SW 1271 (cell line): ENCODE measurements at regions not wholly inside any gene's neighbourhood (a gene's known extent, or its start where the extent isn't known, plus 50 kb on each side); places are given as distances from the start of the nearest gene placed in this dataset.
A peak's percentile ranks its signal among the peaks of the same experiment; 100 is the strongest.
"Not testable (repeated sequence)": the region's sequence is repeated elsewhere in the genome, so short reads cannot be mapped to it uniquely, and the experiment has no call there.

Source experiments
- DNase-seq, 2 experiments: peaks; one replicate each; lab custom pipeline; 2025; lab: John Stamatoyannopoulos, UW

DNA sequence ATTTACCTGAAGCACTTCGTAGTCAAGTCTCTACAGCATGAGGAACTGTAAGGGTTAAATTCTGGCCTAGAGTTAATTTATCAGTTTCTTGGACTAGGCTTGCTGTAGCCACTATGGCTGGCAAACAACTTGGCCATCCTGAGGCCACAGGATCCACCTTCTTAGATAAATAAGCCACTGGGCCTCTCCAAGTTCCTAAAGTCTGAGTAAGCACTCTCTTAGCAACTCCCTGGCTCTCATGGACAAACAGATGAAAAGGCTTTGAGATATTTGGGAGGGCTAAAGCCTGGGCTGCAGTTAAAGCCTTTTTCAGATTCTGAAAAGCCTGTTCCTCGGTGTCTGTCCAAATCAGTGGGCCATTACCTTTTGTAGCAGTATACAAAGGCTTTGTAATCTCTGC lies 675.0 kb downstream of the TMEM121 start:
- DNase-seq, result no peak

DNA sequence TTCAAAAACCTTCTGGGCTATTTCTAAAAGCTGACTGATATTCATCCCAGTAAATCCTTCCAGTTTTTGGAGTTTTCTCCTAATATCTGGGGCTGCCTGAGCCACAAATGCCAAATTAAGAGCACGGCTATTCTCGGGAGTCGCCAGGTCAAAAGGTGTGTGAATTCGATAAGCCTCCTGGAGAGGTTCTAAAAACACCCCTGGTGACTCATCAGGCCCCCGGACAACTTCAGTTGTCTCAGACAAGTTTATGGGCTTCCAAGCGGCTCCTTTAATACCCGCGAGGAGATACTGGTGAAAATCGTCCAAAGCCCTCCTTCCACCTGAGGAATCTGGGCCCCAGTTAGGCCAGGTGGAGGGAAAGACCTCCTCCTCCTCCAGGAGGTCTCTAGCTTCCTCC lies 677.1 kb downstream of the TMEM121 start:
- no peak for DNase-seq

DNA sequence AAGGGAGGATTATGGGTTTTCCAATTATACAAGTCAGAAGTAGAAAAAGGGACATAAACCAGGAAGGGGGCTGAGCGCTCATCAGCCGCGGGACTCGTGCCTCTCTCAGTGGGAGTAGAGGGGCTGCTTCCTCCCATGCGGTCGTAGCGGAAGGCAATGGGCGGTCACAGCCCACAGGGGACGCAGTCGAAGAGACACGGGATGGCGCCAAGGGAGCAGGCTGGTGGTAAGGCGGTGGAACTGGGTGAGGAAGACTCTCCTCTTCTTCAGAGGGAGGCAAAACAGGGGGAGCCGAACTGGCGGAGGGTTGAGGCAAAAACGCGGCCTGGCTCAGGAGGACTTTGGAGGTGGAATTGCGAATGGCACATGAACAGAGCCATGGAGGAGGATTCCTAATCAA lies 677.7 kb downstream of the TMEM121 start:
- DNase-seq, result no peak

DNA sequence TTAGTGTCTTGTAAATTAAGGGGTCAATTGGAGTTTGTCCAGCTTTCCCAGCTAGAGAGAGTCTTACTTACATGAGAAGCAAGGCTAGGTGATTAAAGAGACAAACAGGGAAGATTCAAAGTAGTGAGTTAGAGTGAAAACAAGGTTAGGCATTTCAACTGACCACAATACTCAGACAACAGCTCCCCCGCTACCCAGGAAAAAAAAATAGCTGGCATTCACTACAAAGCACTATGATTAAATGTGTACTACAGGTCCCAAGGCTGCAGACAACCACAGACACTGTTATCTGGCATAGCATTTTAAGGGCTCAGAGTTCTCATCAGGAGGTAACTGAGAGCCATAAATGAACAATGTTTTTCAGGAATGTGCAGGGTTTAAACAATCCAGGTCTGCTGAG lies 680.9 kb downstream of the TMEM121 start:
- DNase-seq, result no peak

DNA sequence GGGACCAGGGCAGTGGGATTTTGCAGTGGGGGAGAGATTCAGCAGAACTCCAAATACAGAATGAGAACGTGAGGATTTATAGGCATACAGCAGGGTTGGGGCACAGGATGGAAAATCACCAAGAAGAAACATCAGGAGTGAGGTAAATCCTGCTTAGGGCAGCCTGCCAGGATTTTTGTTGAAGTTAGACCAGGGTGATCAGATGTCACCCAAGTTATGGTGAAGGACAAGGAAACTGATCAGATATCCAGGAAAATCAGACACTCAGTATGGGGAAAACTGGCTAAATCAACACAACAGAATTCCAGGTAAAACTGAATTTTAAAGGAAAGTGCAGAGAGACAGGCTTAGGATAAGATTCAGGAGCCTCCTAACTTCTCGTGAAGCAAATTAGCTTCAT lies 682.4 kb downstream of the TMEM121 start:
- no peak for DNase-seq

DNA sequence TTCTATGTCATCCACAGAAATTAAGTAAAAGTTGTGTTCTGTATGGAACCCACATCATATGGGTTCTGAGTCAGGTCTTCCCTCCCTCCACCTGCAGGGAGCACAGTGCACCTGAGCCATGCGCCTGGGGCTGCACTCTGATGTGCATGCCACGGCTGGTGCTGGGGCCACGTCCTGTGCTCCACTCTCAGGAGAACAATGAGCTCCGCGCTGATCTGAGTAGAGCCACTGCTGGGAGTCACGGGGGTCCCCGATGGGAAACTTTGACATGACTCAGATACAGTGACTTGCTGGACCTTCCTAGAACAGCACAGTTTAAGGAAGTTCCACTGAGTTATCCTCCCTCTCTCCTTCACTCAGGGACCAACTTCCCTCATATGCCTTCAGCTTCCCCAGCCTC lies 683.4 kb downstream of the TMEM121 start:
- DNase-seq, result no peak

DNA sequence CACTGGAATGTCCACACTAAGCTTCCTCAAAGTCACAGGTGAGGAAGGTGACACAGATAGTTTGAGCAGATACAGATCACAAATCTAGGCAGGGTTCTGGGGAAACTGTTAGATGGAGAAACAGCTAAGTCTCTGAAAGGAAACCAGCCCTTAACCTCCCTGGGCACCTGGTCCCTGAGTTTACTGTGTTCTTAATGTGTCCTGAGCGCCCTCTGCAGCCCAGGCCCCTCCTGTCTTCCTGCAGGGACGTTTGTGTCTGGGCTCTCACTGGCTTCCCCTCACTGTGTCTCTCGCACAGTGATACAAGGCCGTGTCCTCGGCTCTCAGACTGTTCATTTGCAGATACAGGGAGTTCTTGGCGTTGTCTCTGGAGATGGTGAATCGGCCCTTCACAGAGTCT lies 684.3 kb downstream of the TMEM121 start:
- DNase-seq, result no peak

DNA sequence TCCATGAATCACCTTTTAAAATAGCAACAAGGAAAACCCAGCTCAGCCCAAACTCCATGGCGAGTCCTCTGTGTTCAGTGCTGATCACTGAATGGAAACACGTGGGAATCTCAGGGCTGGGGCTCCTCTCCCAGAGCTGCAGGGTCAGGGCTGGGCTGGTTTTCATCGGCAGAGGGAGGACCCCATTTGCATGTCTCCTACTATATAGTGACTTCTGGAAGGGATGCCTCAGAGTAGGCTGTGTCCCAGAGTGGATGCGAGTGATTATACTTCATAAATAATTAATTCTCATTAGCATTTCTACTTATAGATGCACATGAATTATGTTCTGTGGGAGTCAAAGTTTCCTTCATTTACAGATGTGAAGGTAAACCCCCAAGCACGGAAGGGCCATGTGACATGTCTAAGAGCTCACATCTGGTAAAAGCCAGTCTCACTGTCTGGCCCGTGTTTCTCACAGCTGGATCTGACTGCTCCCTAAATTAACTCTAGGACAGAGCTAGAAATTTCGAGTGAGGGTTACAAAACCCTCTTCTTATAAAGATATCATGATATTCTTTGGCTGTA lies 685.0 kb downstream of the TMEM121 start:
- DNase-seq, result no peak

DNA sequence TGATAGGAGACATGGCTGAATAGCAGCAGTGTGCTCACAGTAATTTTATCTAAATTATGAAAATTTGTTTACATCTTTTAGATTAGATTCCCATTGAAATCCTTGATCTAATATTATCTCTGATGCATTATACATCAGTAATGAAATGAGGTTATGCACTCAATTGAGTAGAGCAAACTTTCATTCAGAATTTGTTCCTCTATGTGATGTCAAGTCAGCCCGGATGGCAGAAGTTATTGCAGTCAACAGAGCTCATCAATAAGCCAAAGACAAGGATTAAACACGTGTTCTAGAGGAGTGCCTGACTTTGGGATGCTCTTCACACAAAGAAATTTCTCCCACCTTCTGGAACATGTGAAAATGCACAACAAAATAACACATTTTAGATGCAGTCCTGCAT lies 688.8 kb downstream of the TMEM121 start:
- no peak for DNase-seq

DNA sequence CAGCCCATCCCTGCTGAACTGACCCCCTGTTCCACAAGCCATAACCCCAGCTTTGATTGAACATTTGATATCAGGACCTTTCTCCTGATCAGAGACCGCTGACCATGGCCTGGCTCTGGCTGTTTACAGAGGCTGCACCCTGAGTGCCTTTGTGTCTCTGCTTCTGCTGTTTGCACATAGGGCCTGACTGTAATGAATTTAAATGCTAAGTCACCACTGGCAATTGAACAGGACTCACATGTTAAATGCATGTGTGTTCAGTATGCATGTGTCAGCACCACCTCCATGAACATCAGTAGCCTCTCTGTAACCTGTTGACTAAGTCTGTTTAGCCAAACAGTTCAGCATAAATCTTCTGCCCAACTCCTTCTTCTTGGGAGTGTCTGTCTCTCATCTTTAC lies 690.3 kb downstream of the TMEM121 start:
- DNase-seq, result no peak

DNA sequence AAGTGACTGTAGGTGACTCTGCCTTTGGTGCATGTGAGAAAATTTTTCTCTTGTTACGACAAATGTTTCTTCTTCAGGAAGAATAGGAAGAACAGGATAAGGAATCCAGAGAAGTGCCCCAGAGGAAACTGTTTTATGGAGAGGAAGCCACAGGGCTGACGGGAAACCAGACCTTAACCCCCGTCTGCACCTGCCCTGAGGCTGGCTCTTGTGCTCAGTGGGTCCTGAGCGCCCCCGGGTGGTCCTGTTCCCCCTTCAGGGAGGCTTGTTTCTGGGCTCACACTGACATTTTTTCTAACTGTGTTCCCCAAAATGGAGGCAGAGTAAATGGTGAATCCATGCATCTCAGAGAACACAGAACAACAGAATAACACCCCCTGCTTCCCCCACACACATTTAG lies 691.8 kb downstream of the TMEM121 start:
- DNase-seq, result no peak

DNA sequence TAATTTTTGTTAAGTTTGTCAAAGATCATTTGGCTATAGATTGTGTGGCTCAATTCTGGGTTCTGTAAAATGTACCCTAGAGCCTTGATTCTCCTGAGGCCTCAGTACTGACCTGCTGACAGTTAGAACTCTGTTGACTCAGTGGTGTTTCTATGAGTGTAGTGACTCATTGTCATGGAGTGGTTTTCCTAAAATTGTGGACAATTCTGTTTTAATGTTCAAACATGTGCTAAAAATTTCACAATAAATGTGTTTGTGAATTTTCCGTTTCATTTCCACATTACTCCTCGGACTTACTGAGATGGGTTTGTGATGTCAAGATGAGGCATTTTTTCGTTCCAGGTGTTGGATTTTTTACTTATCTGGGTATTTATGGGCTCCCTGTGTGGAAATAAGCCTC lies 695.9 kb downstream of the TMEM121 start:
- no peak for DNase-seq

DNA sequence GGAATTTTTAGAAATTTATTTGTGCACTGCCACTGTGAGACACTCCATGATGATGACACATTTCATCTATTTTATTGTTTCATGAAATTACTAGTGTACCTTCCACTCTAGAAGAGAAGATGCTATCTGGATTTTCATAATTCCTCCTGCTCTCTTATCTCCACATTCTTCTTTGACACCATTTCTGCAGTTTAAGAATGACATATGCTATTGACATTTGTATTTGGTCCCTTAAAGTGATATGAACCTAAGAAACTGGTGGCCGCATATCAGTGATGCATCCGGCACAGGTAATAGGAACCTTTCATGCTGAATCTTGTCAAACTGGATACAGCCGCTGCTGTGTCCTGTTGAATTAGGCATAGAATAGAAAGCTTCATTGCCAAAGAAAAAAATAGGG lies 696.3 kb downstream of the TMEM121 start:
- no peak for DNase-seq

DNA sequence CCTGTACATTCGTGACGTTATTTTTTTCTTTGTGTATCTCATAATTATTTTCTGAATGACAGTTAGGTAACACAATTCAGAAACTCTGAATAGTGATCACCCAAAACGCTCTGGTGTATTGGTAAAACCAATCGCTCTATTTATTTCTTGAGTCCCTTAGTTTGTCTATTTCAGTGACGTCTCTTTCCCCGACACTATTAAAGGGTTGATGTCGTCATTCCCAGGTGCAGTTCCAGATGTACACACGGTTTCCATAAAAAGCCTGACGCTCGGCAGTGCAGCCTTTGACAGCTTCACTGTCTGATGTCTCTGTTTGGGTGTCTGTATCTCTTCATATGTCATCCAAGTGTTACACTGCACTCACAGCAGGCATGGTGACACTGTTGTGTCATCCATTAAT lies 701.4 kb downstream of the TMEM121 start:
- DNase-seq, result no peak

DNA sequence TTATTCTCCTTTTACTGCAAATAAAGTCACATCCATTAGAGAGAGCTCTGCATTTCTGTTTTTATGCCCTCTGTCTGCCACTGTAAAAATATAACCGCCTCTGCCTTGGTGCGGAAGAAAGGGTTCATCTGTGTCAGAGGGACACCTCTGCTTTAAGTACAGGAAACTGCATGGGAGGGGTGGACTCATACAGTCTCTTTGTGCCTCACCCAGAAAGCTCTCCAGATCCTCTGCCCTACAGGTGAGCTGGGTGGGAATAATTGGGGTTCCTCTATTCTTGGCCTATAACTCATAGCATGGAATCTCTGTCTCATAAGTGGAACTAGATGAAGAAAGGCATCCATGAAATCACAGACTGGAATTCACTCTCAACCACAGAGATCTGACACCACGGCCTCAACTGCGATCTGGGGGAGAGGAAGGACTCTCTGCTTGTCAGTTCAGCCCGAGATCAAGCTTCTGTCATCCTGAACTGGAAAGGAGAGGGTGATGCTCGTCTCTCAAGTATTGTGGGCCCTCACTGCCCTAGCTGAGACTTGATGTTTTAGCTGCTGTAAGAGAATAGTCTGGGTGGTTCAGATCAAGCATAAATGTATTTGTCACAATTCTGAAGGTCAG lies 702.3 kb downstream of the TMEM121 start:
- no peak for DNase-seq

DNA sequence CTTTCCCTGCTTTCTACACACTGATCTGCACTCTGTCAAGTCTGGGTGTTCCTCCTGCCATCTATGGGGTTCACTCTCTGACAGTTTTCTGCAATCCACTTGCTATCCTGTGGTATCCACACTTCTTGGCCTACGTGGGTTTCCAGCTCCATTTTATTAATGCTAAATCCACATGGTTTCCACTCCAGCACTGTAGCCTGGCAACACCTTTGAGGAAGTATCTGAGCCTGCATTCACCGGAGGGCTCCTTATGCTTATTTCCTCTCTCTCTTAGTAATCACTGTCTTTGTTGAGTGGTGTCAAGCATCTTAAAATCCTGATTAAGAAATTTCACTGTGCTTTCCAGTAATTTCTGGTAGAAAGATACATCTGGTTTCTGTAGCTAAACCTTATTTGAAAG lies 703.7 kb downstream of the TMEM121 start:
- DNase-seq, result no peak

DNA sequence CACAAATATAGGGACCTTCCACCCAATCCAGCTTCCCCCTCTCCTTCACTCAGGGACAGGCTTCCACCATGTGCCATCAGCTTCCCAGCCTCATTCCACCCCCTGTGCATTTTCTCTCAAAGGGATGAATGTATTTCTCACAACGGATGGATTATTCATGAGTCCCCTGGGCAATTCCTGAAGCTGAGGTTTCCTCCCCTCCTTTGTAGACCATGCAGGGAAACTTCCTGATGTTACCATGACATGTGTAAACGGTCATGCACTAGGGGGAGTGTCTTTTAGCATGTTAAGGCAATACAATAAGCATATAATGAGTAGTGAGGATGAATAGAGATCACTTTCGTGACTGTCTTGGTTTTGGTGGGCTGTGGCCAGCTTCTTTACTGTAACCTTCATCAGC lies 706.8 kb downstream of the TMEM121 start:
- DNase-seq, result not testable (repeated sequence)

DNA sequence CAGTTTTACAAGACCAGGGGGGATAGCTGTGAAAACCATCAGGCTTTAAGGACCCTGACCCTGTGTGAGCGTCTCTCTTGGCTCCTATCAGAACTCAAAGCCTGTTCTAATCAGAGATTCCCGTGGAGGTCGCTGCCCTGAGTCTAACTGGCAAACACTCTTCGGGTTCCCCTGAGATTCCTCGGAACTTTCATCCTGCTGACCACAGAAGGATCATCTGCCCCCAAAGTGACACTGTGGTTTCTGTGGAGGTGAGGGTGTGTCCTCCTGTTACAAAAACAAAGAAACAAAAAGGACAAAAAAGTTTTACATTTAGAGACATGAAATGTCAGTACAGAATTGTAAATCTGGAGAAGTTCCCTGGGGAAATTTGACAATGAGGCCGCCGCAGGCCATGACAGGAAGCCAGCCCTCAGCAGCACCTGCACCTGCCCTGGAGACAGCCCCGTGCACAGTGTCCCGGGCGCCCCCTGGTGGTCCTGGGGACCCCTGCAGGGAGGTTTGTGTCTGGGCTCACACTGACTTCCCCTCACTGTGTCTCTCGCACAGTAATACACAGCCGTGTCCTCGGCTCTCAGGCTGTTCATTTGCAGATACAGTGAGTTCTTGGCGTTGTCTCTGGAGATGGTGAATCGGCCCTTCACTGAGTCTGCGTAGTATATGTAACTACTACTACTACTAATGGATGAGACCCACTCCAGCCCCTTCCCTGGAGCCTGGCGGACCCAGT lies 708.3 kb downstream of the TMEM121 start:
- DNase-seq, result not testable (repeated sequence)

DNA sequence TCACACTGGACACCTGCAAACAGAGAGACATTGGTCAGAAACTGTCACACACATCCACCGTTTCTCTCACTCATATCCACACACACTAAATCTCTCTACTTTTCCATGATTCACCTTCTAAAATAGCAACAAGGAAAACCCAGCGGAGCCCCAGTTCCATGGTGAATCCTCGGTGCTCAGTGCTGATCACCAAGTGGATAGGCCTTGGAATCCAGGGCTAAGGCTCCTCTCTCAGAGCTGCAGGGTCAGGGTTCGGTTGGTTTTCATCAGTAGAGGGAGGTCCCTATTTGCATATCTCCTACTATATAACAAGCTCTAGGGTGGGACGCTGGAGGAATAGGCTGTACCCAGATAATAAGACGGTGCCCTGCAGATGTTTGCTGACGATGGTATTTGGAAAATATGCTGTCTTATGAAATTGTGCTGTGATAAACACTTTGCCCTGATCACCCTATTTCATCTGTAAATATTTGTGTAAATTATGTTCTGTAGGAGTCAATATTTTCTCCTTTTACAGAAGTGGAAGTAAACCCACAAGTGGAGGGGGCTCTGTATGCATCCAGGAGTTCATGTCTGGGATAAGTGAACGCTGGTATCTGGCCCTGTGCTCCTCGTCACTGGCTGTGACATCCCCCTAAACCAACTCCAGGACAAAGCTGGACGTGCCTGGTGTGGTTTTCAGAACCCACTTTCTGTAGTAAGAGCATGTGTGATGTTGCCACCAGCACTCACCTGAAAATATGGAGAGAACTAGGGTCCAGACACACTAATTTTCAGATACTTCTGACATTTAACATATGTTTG lies 709.2 kb downstream of the TMEM121 start:
- no peak for DNase-seq

DNA sequence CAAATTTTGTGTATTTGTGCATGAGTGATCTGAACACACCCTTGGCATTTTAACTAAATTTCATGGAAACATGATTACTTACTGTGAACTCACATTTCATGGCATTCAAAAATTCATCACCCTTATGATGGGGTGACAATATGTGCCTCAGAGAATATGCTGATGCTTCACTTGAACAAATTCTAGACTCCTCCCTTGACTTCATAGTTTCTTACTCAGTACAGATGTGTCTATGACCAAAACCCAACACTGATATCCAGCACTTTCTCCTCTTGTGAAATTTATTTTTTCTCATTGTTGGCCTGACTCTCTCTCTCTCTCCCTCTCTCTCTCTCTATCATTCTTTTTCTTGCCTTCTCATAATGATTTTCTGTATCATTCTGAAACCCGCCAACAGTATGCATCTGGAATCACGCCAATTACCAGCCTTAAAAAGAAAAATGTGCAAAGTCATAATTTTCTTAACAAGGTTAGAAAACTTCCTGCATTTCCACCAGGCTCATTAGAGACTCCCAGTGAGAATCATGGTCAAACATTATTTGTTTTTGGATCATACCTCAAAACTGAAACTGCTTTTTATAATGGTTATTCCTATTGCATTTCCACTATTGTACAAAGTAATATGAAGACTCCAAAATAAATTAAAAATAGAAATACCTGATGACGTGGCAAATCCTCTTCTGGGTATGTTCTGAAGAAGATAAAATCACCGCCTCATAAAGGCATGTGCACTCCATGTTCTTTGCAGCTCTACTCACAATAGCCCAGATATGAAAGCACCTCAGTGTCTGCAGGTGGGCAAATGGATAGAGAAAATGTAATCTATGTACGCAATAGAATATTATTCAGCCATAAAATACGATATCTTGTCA lies 722.2 kb downstream of the TMEM121 start:
- DNase-seq, result no peak

DNA sequence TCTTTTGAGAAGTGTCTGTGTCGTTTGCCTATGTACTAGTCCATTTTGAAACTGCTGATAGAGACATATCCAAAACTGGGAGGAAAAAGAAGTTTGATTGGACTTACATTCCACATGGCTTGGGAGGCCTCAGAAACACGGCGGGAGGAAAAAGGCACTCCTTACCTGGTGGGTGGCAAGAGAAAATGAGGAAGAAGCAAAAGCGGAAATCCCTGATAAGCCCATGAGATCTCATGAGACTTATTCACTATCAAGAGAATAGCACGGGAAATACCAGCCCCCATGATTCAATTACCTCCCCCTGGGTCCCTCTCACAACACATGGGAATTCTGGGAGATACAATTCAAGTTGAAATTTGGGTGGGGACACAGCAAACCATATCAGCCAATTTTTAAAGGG lies 727.6 kb downstream of the TMEM121 start:
- DNase-seq, result not testable (repeated sequence)

DNA sequence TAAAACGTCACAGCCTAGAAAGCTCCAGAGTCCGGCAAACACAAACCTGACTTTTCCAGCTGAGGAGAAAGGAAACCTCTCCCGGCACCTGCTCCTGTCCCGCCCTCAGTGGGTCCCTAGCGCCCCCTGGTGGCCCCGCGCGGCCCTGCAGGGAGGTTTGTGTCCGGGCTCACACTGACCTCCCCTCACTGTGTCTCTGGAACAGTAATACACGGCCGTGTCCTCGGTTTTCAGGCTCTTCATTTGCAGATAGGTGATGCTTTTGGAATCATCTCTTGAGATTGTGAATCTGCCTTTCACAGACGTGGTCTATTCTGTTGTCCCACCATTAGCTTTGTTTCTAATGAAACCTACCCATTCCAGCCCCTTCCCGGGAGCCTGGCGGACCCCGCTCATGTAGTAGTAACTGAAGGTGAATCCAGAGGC lies 731.2 kb downstream of the TMEM121 start:
- DNase-seq, result peak; percentile 15 to 31
